ENCODE measurements at regions not wholly inside any gene's neighbourhood (a gene's known extent, or its start where the extent isn't known, plus 50 kb on each side); places are given as distances from the start of the nearest gene placed in this dataset.

GRCh38 chr10:31190488-31190887 lies 128.5 kb upstream of the ZEB1 start:
- no peak overlapping the region for H3K4me3 ChIP-seq (ENCODE audit: low read depth, low read length)
- no peak for TF ChIP-seq CTCF (conservative IDR thresholded peaks at IDR 0.05; ENCODE audit: low read depth, low read length)
- DNase-seq (ENCODE audit: low read depth) = no peak

GRCh38 chr10:31192475-31192874 lies 126.5 kb upstream of the ZEB1 start:
- no peak for TF ChIP-seq CTCF (conservative IDR thresholded peaks at IDR 0.05; ENCODE audit: low read depth, low read length)
- no peak overlapping the region for H3K4me3 ChIP-seq (ENCODE audit: low read depth, low read length)
- DNase-seq (ENCODE audit: low read depth) = no peak

- no peak for TF ChIP-seq CTCF (conservative IDR thresholded peaks at IDR 0.05; ENCODE audit: low read depth, low read length)
- DNase-seq (ENCODE audit: low read depth) = no peak
- no peak overlapping the region for H3K4me3 ChIP-seq (ENCODE audit: low read depth, low read length)
These were observed 124.0 kb upstream of the ZEB1 start for GRCh38 chr10:31194986-31195385.

- TF ChIP-seq CTCF (conservative IDR thresholded peaks at IDR 0.05; ENCODE audit: low read depth, low read length) = no peak
- H3K4me3 ChIP-seq (ENCODE audit: low read depth, low read length) = no peak overlapping the region
- no peak for DNase-seq (ENCODE audit: low read depth)
These were observed 121.1 kb upstream of the ZEB1 start for GRCh38 chr10:31197886-31198285.

- TF ChIP-seq CTCF (conservative IDR thresholded peaks at IDR 0.05; ENCODE audit: low read depth, low read length) = no peak
- no peak overlapping the region for H3K4me3 ChIP-seq (ENCODE audit: low read depth, low read length)
- DNase-seq (ENCODE audit: low read depth) = no peak
These were observed 114.9 kb upstream of the ZEB1 start for GRCh38 chr10:31204090-31204489.

GRCh38 chr10:31207636-31208035 lies 111.4 kb upstream of the ZEB1 start:
- no peak overlapping the region for H3K4me3 ChIP-seq (ENCODE audit: low read depth, low read length)
- no peak for TF ChIP-seq CTCF (conservative IDR thresholded peaks at IDR 0.05; ENCODE audit: low read depth, low read length)
- DNase-seq (ENCODE audit: low read depth) = no peak

- no peak for DNase-seq (ENCODE audit: low read depth)
- H3K4me3 ChIP-seq (ENCODE audit: low read depth, low read length) = no peak overlapping the region
- no peak for TF ChIP-seq CTCF (conservative IDR thresholded peaks at IDR 0.05; ENCODE audit: low read depth, low read length)
These were observed 109.5 kb upstream of the ZEB1 start for GRCh38 chr10:31209478-31209877.

Data from epithelial cell of proximal tubule (primary cell).